ENCODE measurements at regions not wholly inside any gene's neighbourhood (a gene's known extent, or its start where the extent isn't known, plus 50 kb on each side); places are given as distances from the start of the nearest gene placed in this dataset.

- Histone ChIP-seq H2AFZ (ENCODE audit: low read length) (no peak overlapping the region), H3K4me2 (ENCODE audit: insufficient read depth in 1 of 2, low read depth in 2 of 2, low read length in 2 of 2) (no peak overlapping the region), H3K27me3 (replicated peaks in 1 of 4; ENCODE audit: control insufficient read depth in 3 of 4, extremely low read depth in 1 of 4, insufficient read depth in 3 of 4, low read length in 3 of 4) (no peaks in the 10 kb centered on the region), H2BK15ac (ENCODE audit: low read length) (no peak overlapping the region), H3K79me1 (ENCODE audit: low read depth, low read length) (no peaks in the 10 kb centered on the region), H3K4ac (replicated peaks; ENCODE audit: insufficient read length, low read depth, low read length) (no peak overlapping the region), H2AK5ac (ENCODE audit: low read depth, low read length) (no peak overlapping the region), H2BK5ac (ENCODE audit: low read depth, low read length) (no peak overlapping the region), H4K8ac (ENCODE audit: extremely low read depth, insufficient read depth, low read length) (no peak overlapping the region), H3K27ac (ENCODE audit: low read depth, low read length) (no peak overlapping the region), H3K23me2 (ENCODE audit: low read depth, low read length) (no peaks in the 10 kb centered on the region), H3K4me1 (replicated peaks in 1 of 4; ENCODE audit: control insufficient read depth in 3 of 4, insufficient read depth in 4 of 4, low read length in 3 of 4) (no peaks in the 10 kb centered on the region), H4K91ac (replicated peaks; ENCODE audit: insufficient read length, low read length) (no peak overlapping the region), H2BK20ac (ENCODE audit: low read length) (no peak overlapping the region), H2BK12ac (ENCODE audit: low read depth, low read length) (no peak overlapping the region), H3K79me2 (ENCODE audit: control insufficient read depth in 1 of 2, insufficient read depth in 2 of 2, low read length in 2 of 2) (no peaks in the 10 kb centered on the region), H4K5ac (ENCODE audit: insufficient read length, low read depth, low read length) (no peak overlapping the region), H4K20me1 (replicated peaks in 1 of 2; ENCODE audit: control insufficient read depth in 1 of 2, insufficient read depth in 2 of 2, low read length in 2 of 2) (no peaks in the 10 kb centered on the region), H3K56ac (replicated peaks; ENCODE audit: insufficient read length, low read depth, low read length) (no peak overlapping the region), H2BK120ac (replicated peaks; ENCODE audit: low read depth, low read length) (no peak overlapping the region), H3K23ac (ENCODE audit: insufficient read length) (no peak overlapping the region), H3K9ac (replicated peaks in 1 of 4; ENCODE audit: extremely low read depth in 1 of 4, low read depth in 3 of 4, low read length in 3 of 4) (no peak overlapping the region), H3K18ac (ENCODE audit: extremely low read depth, low read length) (no peak overlapping the region), H3K14ac (ENCODE audit: insufficient read length) (no peak overlapping the region), H3K4me3 (ENCODE audit: extremely low read depth in 1 of 4, insufficient read depth in 2 of 4, low read depth in 3 of 4, low read length in 4 of 4) (no peak overlapping the region), H3K9me3 (ENCODE audit: insufficient read depth in 2 of 2, low read depth in 1 of 2, low read length in 1 of 2) (no peaks in the 10 kb centered on the region), H3K36me3 (ENCODE audit: control insufficient read depth in 2 of 4, insufficient read depth in 4 of 4, low read length in 3 of 4) (no peaks in the 10 kb centered on the region)
- ChIA-PET POLR2A (ENCODE audit: partially characterized antibody) (no interaction called here), CTCF (ENCODE audit: partially characterized antibody) (no interaction called here)
- TF ChIP-seq FOSL1 (IDR thresholded peaks at IDR 0.05; ENCODE audit: insufficient read depth, low read depth, low read length) (no peak), RBBP5 (IDR thresholded peaks at IDR 0.05; ENCODE audit: borderline replicate concordance, low read depth, low read length) (no peak)
- no peak for FAIRE-seq
- DNase-seq (ENCODE audit: low read depth in 1 of 2, low spot score in 2 of 2), result no peak
- 40 to 75% methylated on average over 1 to 3 of the region's 3 CpGs for WGBS, 2 experiments (ENCODE audit: extremely low coverage in 1 of 2, insufficient coverage in 1 of 2, insufficient read length in 1 of 2, insufficient replicate concordance in 2 of 2, low coverage in 1 of 2, low lambda C conversion rate in 2 of 2, missing lambda C conversion rate in 1 of 2)
Observed at GRCh38 chr3:105062853-105063252, 303.9 kb upstream of the ALCAM start.
